HCT116 (cell line): ENCODE measurements at regions not wholly inside any gene's neighbourhood (a gene's known extent, or its start where the extent isn't known, plus 50 kb on each side); places are given as distances from the start of the nearest gene placed in this dataset.

Experiments used
- ATAC-seq: fragments of 200-7000 bp; cut with Tn5 transposase; 2 replicates; pipeline ENCODE4 v1.9.1; 2020; ENCODE audit warnings: mild to moderate bottlenecking, moderate library complexity
- BruUV-seq: library from RNA; stranded (reverse); fragments of 400-500 nt; replicated peaks from 2 replicates; lab custom pipeline; 2021; lab: Mats Ljungman, UMichigan
- CTCF ChIA-PET: fragments of 300-600 bp; sonication (Branson Sonifier 250); formaldehyde crosslinking; loops from one replicate; lab custom pipeline; 2021; ENCODE audit warnings: antibody characterized with exemption; lab: Charles Lee
- POLR2A ChIA-PET: fragments of 300-600, 350-600 bp; sonication (Branson Sonifier 250); formaldehyde crosslinking; loops from one replicate; lab custom pipeline; 2021; ENCODE audit warnings: antibody characterized with exemption; lab: Charles Lee
- RAD21 ChIA-PET, 2 experiments: fragments of 300-600 bp; sonication (Branson Sonifier 250); formaldehyde crosslinking; loops; one replicate each; lab custom pipeline; 2023; ENCODE audit warnings: low total read pairs in 2 of 2; ENCODE audit not compliant: uncharacterized antibody in 2 of 2, unreplicated experiment in 2 of 2, low non-redundant PET in 1 of 2; lab: Charles Lee
- DNase-seq: peaks from one replicate; pipeline ENCODE4 v3.0.0-alpha.2; 2010; ENCODE audit warnings: low read depth, low spot score
- H2AFZ ChIP-seq: fragments of 200-600 bp; shearing (Covaris generic), sonication (generic); 2 replicates; pipeline ENCODE4 v1.6.1; 2017; ENCODE audit warnings: low read depth, mixed run types, mixed read lengths, antibody characterized with exemption, low read length; ENCODE audit not compliant: poor library complexity, severe bottlenecking
- H3K27ac ChIP-seq: 2 replicates; pipeline ENCODE4 v1.5.1; 2012; ENCODE audit warnings: low read depth, low read length
- H3K27me3 ChIP-seq: fragments of 200-600 bp; sonication (generic); 2 replicates; pipeline ENCODE4 v1.6.1; 2016; ENCODE audit warnings: mixed run types, low read length, mixed read lengths; ENCODE audit not compliant: insufficient read depth
- H3K36me3 ChIP-seq, 2 experiments: fragments of 200-500 bp in 1 of 2; fragments of 200-600 bp in 1 of 2; sonication (Bioruptor generic) in 1 of 2; sonication (generic) in 1 of 2; 2 replicates each; pipeline versions ENCODE4 v1.5.1 to v1.6.1; 2014 to 2016; ENCODE audit warnings: low read length in 2 of 2, inconsistent platforms in 1 of 2, mixed read lengths in 1 of 2, mixed run types in 1 of 2; ENCODE audit not compliant: insufficient read depth in 2 of 2, control insufficient read depth in 1 of 2
- H3K4me1 ChIP-seq, 2 experiments: fragments of 200-600 bp in 1 of 2; sonication (generic) in 1 of 2; 2 replicates each; pipeline versions ENCODE4 v1.5.1 to v1.6.1; 2012 to 2017; ENCODE audit warnings: low read length in 2 of 2, inconsistent platforms in 1 of 2, mild to moderate bottlenecking in 1 of 2, mixed read lengths in 1 of 2, mixed run types in 1 of 2, moderate library complexity in 1 of 2; ENCODE audit not compliant: insufficient read depth in 2 of 2, control insufficient read depth in 1 of 2
- H3K4me2 ChIP-seq: fragments of 200-600 bp; sonication (generic); 2 replicates; pipeline ENCODE4 v1.6.1; 2017; ENCODE audit warnings: mixed run types, low read length, mixed read lengths
- H3K4me3 ChIP-seq, 2 experiments: fragments of 200-600 bp in 1 of 2; sonication (generic) in 1 of 2; replicated peaks in 1 of 2; 2 replicates each; pipeline ENCODE4 v1.5.1; 2011 to 2016; ENCODE audit warnings: low read length in 2 of 2, control low read depth in 1 of 2, low read depth in 1 of 2, mild to moderate bottlenecking in 1 of 2, mixed read lengths in 1 of 2, mixed run types in 1 of 2
- H3K79me2 ChIP-seq: fragments of 200-600 bp; sonication (generic); 2 replicates; pipeline ENCODE4 v1.6.1; 2017; ENCODE audit warnings: mild to moderate bottlenecking, mixed run types, low read length, moderate library complexity, mixed read lengths; ENCODE audit not compliant: insufficient read depth
- H3K9ac ChIP-seq: fragments of 200-600 bp; sonication (generic); 2 replicates; pipeline ENCODE4 v1.6.1; 2016; ENCODE audit warnings: low read length, mixed read lengths
- H3K9me2 ChIP-seq: fragments of 200-600 bp; sonication (generic), shearing (Covaris generic); 2 replicates; pipeline ENCODE4 v1.6.1; 2017; ENCODE audit warnings: mixed run types, mild to moderate bottlenecking, moderate library complexity; ENCODE audit not compliant: insufficient read depth
- H3K9me3 ChIP-seq, 2 experiments: fragments of 200-500 bp in 1 of 2; fragments of 200-600 bp in 1 of 2; sonication (Bioruptor generic) in 1 of 2; sonication (generic) in 1 of 2; 2 replicates each; pipeline ENCODE4 v1.6.1; 2014 to 2017; ENCODE audit warnings: low read length in 2 of 2, mixed read lengths in 2 of 2, inconsistent platforms in 1 of 2, low read depth in 1 of 2, mild to moderate bottlenecking in 1 of 2, mixed run types in 1 of 2, moderate library complexity in 1 of 2; ENCODE audit not compliant: control insufficient read depth in 1 of 2, insufficient read depth in 1 of 2
- H4K20me1 ChIP-seq: fragments of 200-600 bp; sonication (generic), shearing (Covaris generic); 2 replicates; pipeline ENCODE4 v1.6.1; 2017; ENCODE audit warnings: mixed run types, mild to moderate bottlenecking, moderate library complexity; ENCODE audit not compliant: insufficient read depth
- CBX3 ChIP-seq: IDR thresholded peaks from 2 replicates; pipeline ENCODE4 v1.6.1; 2012; ENCODE audit warnings: low read depth
- EZH2phosphoT487 ChIP-seq: fragments of 200-600 bp; IDR thresholded peaks from 2 replicates; pipeline ENCODE4 v1.6.1; 2018; ENCODE audit warnings: antibody characterized with exemption, borderline replicate concordance
- FOSL1 ChIP-seq: IDR thresholded peaks from 2 replicates; pipeline ENCODE4 v1.6.1; 2012; ENCODE audit warnings: low read depth
- JUND ChIP-seq: IDR thresholded peaks from 2 replicates; pipeline ENCODE4 v1.6.1; 2012
- POLR2AphosphoS5 ChIP-seq: IDR thresholded peaks from 2 replicates; pipeline ENCODE4 v1.6.1; 2011; ENCODE audit warnings: mild to moderate bottlenecking, low read depth, low read length, moderate library complexity
- RAD21 ChIP-seq: IDR thresholded peaks from 2 replicates; pipeline ENCODE4 v1.6.1; 2012; ENCODE audit warnings: low read depth, mild to moderate bottlenecking
- SIN3A ChIP-seq: IDR thresholded peaks from 2 replicates; pipeline ENCODE4 v1.6.1; 2012; ENCODE audit warnings: low read depth
- SP1 ChIP-seq: IDR thresholded peaks from 2 replicates; pipeline ENCODE4 v1.6.1; 2012; ENCODE audit warnings: low read depth
- SRF ChIP-seq: IDR thresholded peaks from 2 replicates; pipeline ENCODE4 v1.6.1; 2012; ENCODE audit warnings: low read depth
- TCF7L2 ChIP-seq: IDR thresholded peaks from 2 replicates; pipeline ENCODE4 v1.7.0; 2011; ENCODE audit warnings: borderline replicate concordance, inconsistent platforms; ENCODE audit not compliant: insufficient read depth, insufficient read length; ENCODE audit errors: extremely low read depth
- YY1 ChIP-seq: IDR thresholded peaks from 2 replicates; pipeline ENCODE4 v1.6.1; 2011; ENCODE audit warnings: low read length, low read depth, moderate library complexity, mild to moderate bottlenecking; ENCODE audit not compliant: insufficient replicate concordance; ENCODE audit errors: extremely low read depth
- intact Hi-C: fragments of 100-400 bp; cut with micrococcal nuclease; formaldehyde crosslinking; loops from 2 replicates; pipeline ENCODE4 v1.10.0; 2022
- TF ChIP-seq, protein P1 (sequence below): IDR thresholded peaks from 2 replicates; pipeline ENCODE4 v1.6.1; 2012
- TF ChIP-seq, protein P2 (sequence below): IDR thresholded peaks from 2 replicates; pipeline ENCODE4 v1.6.1; 2011; ENCODE audit warnings: mild to moderate bottlenecking, low read length, moderate library complexity; ENCODE audit not compliant: insufficient replicate concordance; ENCODE audit errors: extremely low read depth
- TF ChIP-seq, protein P3 (sequence below): IDR thresholded peaks from 2 replicates; pipeline ENCODE4 v1.6.1; 2012; ENCODE audit warnings: low read depth

DNA sequence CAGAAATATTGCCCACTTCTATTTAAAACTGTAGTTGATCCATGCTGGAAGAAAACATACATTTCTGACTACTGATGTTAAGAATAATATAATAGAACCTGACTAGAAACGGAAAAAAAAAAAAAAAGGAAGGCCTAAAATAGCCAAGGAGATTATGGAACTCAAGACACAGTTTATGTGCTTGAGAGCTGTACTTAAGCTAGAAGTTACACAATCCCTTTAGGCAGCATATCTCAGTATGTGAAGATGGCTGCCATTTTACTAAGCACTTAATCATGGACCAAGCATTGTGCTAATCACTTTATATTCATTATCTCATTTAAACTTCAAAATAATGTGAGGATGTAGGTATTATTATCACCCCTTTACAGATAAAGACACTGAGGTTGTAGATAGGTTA is 73.0 kb upstream of the NR4A3 start (continued):
- TF ChIP-seq POLR2AphosphoS5: no peak
- no peak for TF ChIP-seq SP1
- TF ChIP-seq, protein P1, sequence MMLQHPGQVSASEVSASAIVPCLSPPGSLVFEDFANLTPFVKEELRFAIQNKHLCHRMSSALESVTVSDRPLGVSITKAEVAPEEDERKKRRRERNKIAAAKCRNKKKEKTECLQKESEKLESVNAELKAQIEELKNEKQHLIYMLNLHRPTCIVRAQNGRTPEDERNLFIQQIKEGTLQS: no peak
- no peak for TF ChIP-seq TCF7L2
- TF ChIP-seq YY1: no peak
- no peak for TF ChIP-seq CBX3
- TF ChIP-seq, protein P2, sequence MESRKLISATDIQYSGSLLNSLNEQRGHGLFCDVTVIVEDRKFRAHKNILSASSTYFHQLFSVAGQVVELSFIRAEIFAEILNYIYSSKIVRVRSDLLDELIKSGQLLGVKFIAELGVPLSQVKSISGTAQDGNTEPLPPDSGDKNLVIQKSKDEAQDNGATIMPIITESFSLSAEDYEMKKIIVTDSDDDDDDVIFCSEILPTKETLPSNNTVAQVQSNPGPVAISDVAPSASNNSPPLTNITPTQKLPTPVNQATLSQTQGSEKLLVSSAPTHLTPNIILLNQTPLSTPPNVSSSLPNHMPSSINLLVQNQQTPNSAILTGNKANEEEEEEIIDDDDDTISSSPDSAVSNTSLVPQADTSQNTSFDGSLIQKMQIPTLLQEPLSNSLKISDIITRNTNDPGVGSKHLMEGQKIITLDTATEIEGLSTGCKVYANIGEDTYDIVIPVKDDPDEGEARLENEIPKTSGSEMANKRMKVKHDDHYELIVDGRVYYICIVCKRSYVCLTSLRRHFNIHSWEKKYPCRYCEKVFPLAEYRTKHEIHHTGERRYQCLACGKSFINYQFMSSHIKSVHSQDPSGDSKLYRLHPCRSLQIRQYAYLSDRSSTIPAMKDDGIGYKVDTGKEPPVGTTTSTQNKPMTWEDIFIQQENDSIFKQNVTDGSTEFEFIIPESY: no peak

DNA sequence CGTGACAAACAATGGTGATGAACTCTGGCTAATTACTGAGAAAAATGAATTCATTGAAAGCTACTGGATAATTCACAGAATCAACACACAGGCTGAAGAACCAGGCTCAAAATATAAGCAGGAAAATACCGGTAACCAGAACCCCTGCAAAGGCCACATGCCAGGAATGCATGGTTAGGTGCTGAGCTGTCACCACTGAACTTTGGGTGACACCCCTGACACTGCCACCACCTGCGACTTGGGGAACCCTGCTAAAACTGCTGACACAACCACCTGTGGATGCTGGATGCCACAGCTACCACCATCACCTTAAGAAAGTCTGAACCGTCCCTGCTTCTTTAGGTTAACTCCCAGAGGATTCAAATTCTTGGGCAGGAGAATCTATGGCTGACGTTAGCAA is 72.0 kb upstream of the NR4A3 start:
- Histone ChIP-seq H3K4me1 (peaks cover 0 to 7% of the 10 kb centered on the region in 2 experiments; a peak in 3 of 4 replicates), H3K9ac (no peak overlapping the region), H3K9me3 (no peaks in the 10 kb centered on the region), H3K27ac (no peak overlapping the region), H3K36me3 (no peaks in the 10 kb centered on the region), H2AFZ (no peak overlapping the region), H3K4me2 (peak overlapping the region; percentile 25; the same call in 1 of the 2 replicates), H3K27me3 (no peaks in the 10 kb centered on the region), H3K4me3 (no peak overlapping the region), H3K79me2 (no peaks in the 10 kb centered on the region), H4K20me1 (no peaks in the 10 kb centered on the region), H3K9me2 (no peaks in the 10 kb centered on the region)
- TF ChIP-seq SP1 (no peak), SIN3A (no peak), POLR2AphosphoS5 (no peak), FOSL1 (no peak), EZH2phosphoT487 (no peak), SRF (no peak), JUND (no peak), RAD21 (no peak)
- TF ChIP-seq, protein P3, sequence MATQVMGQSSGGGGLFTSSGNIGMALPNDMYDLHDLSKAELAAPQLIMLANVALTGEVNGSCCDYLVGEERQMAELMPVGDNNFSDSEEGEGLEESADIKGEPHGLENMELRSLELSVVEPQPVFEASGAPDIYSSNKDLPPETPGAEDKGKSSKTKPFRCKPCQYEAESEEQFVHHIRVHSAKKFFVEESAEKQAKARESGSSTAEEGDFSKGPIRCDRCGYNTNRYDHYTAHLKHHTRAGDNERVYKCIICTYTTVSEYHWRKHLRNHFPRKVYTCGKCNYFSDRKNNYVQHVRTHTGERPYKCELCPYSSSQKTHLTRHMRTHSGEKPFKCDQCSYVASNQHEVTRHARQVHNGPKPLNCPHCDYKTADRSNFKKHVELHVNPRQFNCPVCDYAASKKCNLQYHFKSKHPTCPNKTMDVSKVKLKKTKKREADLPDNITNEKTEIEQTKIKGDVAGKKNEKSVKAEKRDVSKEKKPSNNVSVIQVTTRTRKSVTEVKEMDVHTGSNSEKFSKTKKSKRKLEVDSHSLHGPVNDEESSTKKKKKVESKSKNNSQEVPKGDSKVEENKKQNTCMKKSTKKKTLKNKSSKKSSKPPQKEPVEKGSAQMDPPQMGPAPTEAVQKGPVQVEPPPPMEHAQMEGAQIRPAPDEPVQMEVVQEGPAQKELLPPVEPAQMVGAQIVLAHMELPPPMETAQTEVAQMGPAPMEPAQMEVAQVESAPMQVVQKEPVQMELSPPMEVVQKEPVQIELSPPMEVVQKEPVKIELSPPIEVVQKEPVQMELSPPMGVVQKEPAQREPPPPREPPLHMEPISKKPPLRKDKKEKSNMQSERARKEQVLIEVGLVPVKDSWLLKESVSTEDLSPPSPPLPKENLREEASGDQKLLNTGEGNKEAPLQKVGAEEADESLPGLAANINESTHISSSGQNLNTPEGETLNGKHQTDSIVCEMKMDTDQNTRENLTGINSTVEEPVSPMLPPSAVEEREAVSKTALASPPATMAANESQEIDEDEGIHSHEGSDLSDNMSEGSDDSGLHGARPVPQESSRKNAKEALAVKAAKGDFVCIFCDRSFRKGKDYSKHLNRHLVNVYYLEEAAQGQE: no peak
- TF ChIP-seq, protein P1: no peak
- ATAC-seq (peak; percentile 53), DNase-seq (no peak)
- ChIA-PET POLR2A (no interaction called here), RAD21 (no interaction called here), CTCF (no interaction called here)
- no TSS peak for BruUV-seq
- intact Hi-C loops: no loop called here
